Neural cell (in vitro differentiated cells): ENCODE measurements at regions not wholly inside any gene's neighbourhood (a gene's known extent, or its start where the extent isn't known, plus 50 kb on each side); places are given as distances from the start of the nearest gene placed in this dataset.

Experiments
- H2AFZ ChIP-seq: fragments of 200-600, 300-800 bp; sonication (generic), shearing (Covaris generic); 2 replicates; pipeline ENCODE4 v1.6.0; 2014; ENCODE audit warnings: low read depth, mild to moderate bottlenecking, antibody characterized with exemption, low read length, moderate library complexity
- H3F3A ChIP-seq: fragments of 200-600 bp; shearing (Covaris generic); 2 replicates; pipeline ENCODE4 v1.6.1; 2016; ENCODE audit warnings: mild to moderate bottlenecking, moderate library complexity, mixed read lengths, antibody characterized with exemption, low read length; ENCODE audit not compliant: insufficient read depth, poor library complexity, severe bottlenecking
- H3K27ac ChIP-seq: fragments of 200-600, 300-800 bp; sonication (generic), shearing (Covaris generic); 2 replicates; pipeline ENCODE4 v1.5.1; 2014; ENCODE audit warnings: mild to moderate bottlenecking, low read length, moderate library complexity
- H3K27me3 ChIP-seq: fragments of 300-800, 200-600 bp; sonication (generic), shearing (Covaris generic); 2 replicates; pipeline ENCODE4 v1.6.0; 2014; ENCODE audit warnings: mild to moderate bottlenecking, low read depth, low read length, moderate library complexity; ENCODE audit not compliant: insufficient read depth
- H3K36me3 ChIP-seq: fragments of 300-800, 200-600 bp; sonication (generic), shearing (Covaris generic); 2 replicates; pipeline ENCODE4 v1.5.1; 2014; ENCODE audit warnings: mild to moderate bottlenecking, antibody characterized with exemption, low read length, moderate library complexity; ENCODE audit not compliant: insufficient read depth
- H3K4me2 ChIP-seq: fragments of 300-800, 200-600 bp; sonication (generic), shearing (Covaris generic); 2 replicates; pipeline ENCODE4 v1.6.0; 2014; ENCODE audit warnings: mild to moderate bottlenecking, low read length
- H3K4me3 ChIP-seq: fragments of 300-800, 200-600 bp; sonication (generic), shearing (Covaris generic); 2 replicates; pipeline ENCODE4 v1.5.1; 2014; ENCODE audit warnings: mild to moderate bottlenecking, low read length, moderate library complexity
- H3K79me2 ChIP-seq: fragments of 200-600 bp; shearing (Covaris generic); replicated peaks from 2 replicates; pipeline ENCODE4 v1.6.0; 2014; ENCODE audit warnings: mild to moderate bottlenecking, low read length, moderate library complexity; ENCODE audit not compliant: insufficient read depth
- H3K9ac ChIP-seq: fragments of 300-800, 200-600 bp; sonication (generic), shearing (Covaris generic); 2 replicates; pipeline ENCODE4 v1.6.1; 2016; ENCODE audit warnings: mild to moderate bottlenecking, low read length, mixed read lengths
- H3K9me2 ChIP-seq: fragments of 200-600 bp; shearing (Covaris generic); 2 replicates; pipeline ENCODE4 v1.6.1; 2016; ENCODE audit warnings: mild to moderate bottlenecking, low read length, mixed read lengths; ENCODE audit not compliant: insufficient read depth
- H3K9me3 ChIP-seq: fragments of 200-600, 300-800 bp; sonication (generic), shearing (Covaris generic); 2 replicates; pipeline ENCODE4 v1.6.1; 2016; ENCODE audit warnings: mild to moderate bottlenecking, mixed run types, low read length, moderate library complexity, mixed read lengths
- H4K20me1 ChIP-seq: fragments of 200-600 bp; shearing (Covaris generic); 2 replicates; pipeline ENCODE4 v1.6.1; 2016; ENCODE audit warnings: mild to moderate bottlenecking, mixed run types; ENCODE audit not compliant: insufficient read depth
- CTCF ChIP-seq: fragments of 450-650 bp; IDR thresholded peaks from 2 replicates; pipeline ENCODE4 v1.5.1; 2014; ENCODE audit warnings: antibody characterized with exemption, mild to moderate bottlenecking, moderate library complexity; ENCODE audit not compliant: poor library complexity, severe bottlenecking
- EP300 ChIP-seq: fragments of 450-650 bp; conservative IDR thresholded peaks from 2 replicates; pipeline ENCODE4 v1.6.1; 2014; ENCODE audit warnings: antibody characterized with exemption, mild to moderate bottlenecking, moderate library complexity; ENCODE audit not compliant: poor library complexity, severe bottlenecking
- EZH2 ChIP-seq: fragments of 200-600, 300-800 bp; shearing (Covaris generic), sonication (generic); IDR thresholded peaks from 2 replicates; pipeline ENCODE4 v1.6.1; 2014; ENCODE audit warnings: antibody characterized with exemption, low read length, borderline replicate concordance, mild to moderate bottlenecking; ENCODE audit not compliant: insufficient read depth, poor library complexity, severe bottlenecking
- MXI1 ChIP-seq: fragments of 450-650 bp; conservative IDR thresholded peaks from 2 replicates; pipeline ENCODE4 v1.6.1; 2014; ENCODE audit warnings: antibody characterized with exemption, mild to moderate bottlenecking; ENCODE audit not compliant: poor library complexity, severe bottlenecking
- POLR2AphosphoS5 ChIP-seq: IDR thresholded peaks from 2 replicates; pipeline ENCODE4 v1.6.1; 2012
- RAD21 ChIP-seq: fragments of 450-650 bp; conservative IDR thresholded peaks from 2 replicates; pipeline ENCODE4 v1.6.1; 2014; ENCODE audit warnings: antibody characterized with exemption, mild to moderate bottlenecking, moderate library complexity
- REST ChIP-seq: IDR thresholded peaks from 2 replicates; pipeline ENCODE4 v1.6.1; 2012; ENCODE audit warnings: borderline replicate concordance
- SMC3 ChIP-seq: fragments of 450-650 bp; conservative IDR thresholded peaks from 2 replicates; pipeline ENCODE4 v1.6.1; 2014; ENCODE audit warnings: antibody characterized with exemption, mild to moderate bottlenecking, moderate library complexity; ENCODE audit not compliant: poor library complexity
- TAF1 ChIP-seq: IDR thresholded peaks from 2 replicates; pipeline ENCODE4 v1.6.1; 2012; ENCODE audit warnings: low read depth

GRCh38 chr5:158434749-158435148 is 575.8 kb upstream of the CLINT1 start:
- Histone ChIP-seq H3F3A (no peaks in the 10 kb centered on the region), H3K9me3 (no peaks in the 10 kb centered on the region), H3K4me2 (no peak overlapping the region), H3K27ac (no peak overlapping the region), H3K27me3 (no peaks in the 10 kb centered on the region), H3K9ac (no peak overlapping the region), H2AFZ (no peak overlapping the region), H3K79me2 (no peaks in the 10 kb centered on the region), H4K20me1 (no peaks in the 10 kb centered on the region), H3K36me3 (no peaks in the 10 kb centered on the region), H3K4me3 (no peak overlapping the region), H3K9me2 (no peaks in the 10 kb centered on the region)
- no peak for TF ChIP-seq POLR2AphosphoS5
- no peak for TF ChIP-seq RAD21
- no peak for TF ChIP-seq SMC3
- no peak for TF ChIP-seq MXI1
- no peak for TF ChIP-seq REST
- no peak for TF ChIP-seq EP300
- no peak for TF ChIP-seq TAF1
- no peak for TF ChIP-seq EZH2
- TF ChIP-seq CTCF = no peak

DNA sequence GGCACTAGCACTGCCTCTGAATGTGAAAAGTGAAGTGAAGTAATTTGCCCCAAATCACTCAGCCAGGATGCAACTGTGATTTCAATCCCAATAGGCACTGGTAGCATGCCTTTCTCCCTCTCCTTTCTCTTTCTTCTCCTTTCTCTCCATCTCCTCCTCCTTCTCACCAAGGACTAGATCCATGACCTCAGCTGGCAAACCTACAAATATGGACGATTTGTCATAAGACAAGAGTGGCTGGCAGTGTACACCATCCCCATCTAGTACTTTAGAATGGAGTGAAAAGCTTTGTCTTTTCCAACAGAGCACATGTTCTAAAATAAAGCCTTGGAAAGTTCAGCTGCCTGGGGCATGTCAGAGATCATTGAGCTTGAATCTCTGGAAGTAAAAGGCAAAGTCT is 574.7 kb upstream of the CLINT1 start:
- Histone ChIP-seq H2AFZ (no peak overlapping the region), H3K4me2 (no peak overlapping the region), H3K27me3 (no peaks in the 10 kb centered on the region), H3K79me2 (no peaks in the 10 kb centered on the region), H3K9ac (no peak overlapping the region), H3F3A (no peaks in the 10 kb centered on the region), H3K9me2 (no peaks in the 10 kb centered on the region), H3K4me3 (no peak overlapping the region), H4K20me1 (no peaks in the 10 kb centered on the region), H3K9me3 (no peaks in the 10 kb centered on the region), H3K36me3 (no peaks in the 10 kb centered on the region), H3K27ac (no peak overlapping the region)
- TF ChIP-seq RAD21 = no peak
- no peak for TF ChIP-seq SMC3
- no peak for TF ChIP-seq CTCF
- TF ChIP-seq MXI1 = no peak
- no peak for TF ChIP-seq TAF1
- no peak for TF ChIP-seq POLR2AphosphoS5
- no peak for TF ChIP-seq EZH2
- TF ChIP-seq EP300 = no peak
- no peak for TF ChIP-seq REST
